GM21576 (cell line): ENCODE measurements at regions not wholly inside any gene's neighbourhood (a gene's known extent, or its start where the extent isn't known, plus 50 kb on each side); places are given as distances from the start of the nearest gene placed in this dataset.

ENCODE experiments used
- ATAC-seq: cut with Tn5 transposase; IDR thresholded peaks from one replicate; pipeline ENCODE4 v1.9.1; 2021; ENCODE audit warnings: mild to moderate bottlenecking, moderate library complexity; ENCODE audit not compliant: unreplicated experiment

DNA sequence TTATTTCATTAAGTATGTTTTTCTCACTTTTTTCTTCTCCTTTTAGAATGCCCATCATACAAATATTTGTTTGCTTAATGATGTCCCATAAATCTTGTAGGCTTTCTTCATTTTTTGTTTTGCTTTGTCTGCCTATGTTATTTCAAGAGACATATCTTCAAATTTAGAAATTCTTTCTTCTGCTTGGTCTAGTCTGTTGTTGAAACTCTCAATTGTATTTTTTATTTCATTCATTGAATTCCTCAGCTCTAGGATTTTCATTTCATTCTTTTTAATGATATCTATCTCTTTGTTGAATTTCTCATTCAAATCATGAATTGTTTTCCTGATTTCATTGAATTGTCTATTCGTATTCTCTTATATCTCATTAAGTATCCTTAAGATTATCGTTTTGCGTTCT lies 125.1 kb upstream of the VIPR2 start:
- ATAC-seq = no peak

DNA sequence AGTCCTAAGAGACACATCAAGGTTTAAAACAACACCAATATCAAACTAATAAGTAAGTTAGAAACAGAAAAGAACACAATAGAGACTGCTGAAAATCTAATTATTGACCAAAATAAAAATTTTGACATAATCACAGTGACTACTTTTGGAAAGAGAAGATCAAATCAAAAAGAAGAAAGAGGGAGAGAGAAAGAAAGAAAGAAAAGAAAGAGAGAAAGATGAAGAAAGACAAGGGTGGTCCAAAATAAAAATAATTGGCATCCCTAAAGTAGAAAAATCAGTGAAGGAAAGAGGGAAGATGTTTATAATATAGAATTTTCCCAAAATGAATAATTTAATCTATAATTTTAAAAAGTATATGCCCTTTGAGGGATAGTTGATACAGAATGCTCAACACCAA lies 118.8 kb upstream of the VIPR2 start:
- ATAC-seq = no peak

DNA sequence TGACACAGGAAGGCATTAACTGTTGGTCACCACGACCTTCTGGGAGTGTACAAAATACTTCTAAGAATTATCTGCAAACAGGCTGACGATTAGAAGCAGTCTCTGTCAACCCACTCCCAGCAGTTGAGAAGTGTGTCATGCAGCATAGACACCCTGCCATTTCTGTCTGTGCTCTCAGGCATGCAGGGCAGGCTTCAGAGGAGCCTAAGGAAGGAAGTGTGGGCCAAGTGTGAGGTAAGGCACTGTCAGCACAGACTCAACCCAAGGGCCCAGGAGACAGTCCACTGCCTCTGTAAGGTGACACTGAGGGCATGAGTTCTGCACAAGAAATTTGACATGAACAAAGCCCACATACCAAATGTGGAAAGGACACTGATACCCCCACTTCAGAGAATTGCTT lies 109.0 kb upstream of the VIPR2 start:
- ATAC-seq = no peak

DNA sequence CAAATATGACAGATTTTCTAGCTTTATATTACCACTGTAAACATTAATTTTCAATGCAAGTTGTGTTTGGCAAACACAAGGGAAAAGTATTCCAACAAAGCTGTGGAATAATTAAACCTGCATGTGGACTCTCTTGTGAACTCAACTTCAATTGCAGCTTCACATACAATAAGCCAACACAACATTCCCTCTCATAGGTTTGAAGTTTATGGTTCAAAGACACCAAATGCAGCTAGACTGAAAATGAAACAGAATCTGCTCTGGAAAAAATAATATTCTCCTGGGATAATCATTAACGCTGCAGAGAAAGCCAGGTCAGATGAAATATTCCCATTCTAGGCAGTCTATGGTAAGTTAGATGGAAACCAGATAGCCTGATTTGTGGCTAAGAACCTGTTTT lies 105.8 kb upstream of the VIPR2 start:
- ATAC-seq = no peak

DNA sequence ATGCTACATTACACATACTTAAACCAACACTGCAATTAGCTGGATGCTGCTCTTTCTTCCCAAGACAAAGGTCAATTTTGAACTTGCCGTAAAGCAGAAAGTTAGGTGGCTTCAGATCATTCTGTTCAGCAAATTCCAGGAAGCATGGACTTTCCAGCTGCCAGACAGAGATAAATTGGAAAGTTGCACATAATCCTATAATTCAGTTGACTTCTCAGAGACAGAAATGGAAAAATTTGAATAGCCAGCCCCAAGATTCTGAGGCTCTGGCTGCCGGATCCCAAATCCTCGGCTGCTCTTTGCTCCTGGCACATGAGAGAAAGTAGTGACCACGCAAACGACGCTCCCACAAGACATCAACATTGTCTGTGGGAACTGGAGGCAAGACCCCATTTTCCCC lies 105.0 kb upstream of the VIPR2 start:
- ATAC-seq = no peak

DNA sequence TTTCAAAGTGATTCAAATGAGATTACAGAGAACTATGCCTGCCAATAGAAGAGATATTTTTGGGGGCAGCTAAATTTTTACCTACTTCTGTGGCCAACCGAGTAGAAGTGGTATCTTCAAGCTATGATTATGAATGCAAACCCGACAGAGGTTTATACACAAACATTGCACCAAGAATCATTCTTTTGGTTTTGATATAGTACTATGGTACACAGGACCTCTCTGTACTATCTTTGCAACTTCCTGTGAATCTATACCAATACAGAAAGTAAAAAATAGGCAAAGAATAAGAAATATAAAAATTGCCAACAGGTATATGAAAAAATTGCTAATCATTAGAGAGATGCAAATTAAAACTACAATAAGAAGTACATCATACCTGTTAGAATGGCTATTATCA lies 103.2 kb upstream of the VIPR2 start:
- ATAC-seq = no peak

DNA sequence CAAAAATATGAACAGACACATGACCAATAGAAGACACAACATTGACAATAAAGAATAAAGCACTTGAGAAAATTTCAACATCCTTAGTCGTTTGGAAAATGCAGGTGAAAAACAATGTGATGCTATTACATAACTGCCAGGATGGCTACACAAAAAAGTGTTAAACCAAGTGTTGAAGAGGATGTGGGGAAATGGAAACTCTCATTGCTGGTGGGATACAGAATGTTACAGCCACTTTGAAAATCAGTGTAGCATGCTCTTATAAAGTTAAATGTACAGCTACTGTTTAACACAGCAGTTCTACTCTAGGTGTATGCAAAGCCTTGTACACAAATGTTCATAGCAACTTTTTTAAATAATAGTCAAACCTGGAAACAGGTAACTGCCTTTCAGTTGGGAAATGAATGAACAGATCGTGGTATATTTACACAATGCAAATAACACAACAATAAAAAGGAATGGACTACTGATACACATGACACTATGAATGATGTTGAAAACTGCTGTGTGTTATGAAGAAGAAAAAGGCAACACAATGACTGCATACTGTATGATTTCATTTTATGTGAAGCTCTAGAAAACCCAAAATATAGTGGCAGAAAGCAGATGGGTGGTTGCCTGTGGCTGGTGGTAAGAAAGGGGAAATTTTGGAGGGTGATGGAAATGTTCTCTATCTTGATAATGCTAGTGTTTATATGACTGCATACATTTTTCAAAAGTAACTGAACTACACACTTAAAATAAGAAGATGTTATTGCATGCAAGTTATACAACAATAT lies 102.2 kb upstream of the VIPR2 start:
- no peak for ATAC-seq

DNA sequence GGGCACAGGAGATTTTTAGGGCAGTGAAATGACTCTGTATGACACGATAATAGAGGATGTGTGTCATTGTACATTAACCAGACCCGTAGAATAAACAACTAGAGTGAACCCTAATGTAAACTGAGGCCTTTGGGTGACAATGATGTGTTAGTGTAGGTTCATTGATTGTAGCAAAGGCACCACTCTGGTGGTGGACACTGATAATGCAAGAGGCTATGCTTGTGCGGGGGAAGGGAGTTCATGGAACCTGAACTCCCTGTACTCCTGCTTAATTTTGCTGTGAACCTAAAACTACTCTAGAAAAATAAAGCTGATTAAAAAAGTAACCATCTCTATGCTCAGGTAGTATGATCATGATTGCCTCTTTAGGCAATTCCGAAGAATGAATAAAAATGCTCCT lies 96.3 kb upstream of the VIPR2 start:
- ATAC-seq = no peak

DNA sequence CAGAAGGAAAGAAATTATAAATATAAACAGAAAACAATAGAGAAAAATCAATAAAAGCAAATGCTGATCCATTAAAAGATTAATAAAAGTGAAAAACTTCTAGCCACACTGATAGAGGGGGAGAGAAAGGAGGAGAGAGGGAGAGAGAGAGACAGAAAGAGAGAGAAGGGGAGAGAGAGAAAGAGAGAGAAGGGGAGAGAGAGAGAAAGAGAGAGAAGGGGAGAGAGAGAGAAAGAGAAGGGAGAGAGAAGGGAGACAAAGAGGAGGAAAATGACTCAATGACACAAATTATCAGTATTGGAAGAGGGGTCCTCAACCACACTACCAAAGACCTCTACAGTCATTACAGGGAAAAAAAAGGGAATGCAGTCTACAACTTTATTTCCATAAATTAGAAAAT lies 94.4 kb upstream of the VIPR2 start:
- ATAC-seq = no peak

DNA sequence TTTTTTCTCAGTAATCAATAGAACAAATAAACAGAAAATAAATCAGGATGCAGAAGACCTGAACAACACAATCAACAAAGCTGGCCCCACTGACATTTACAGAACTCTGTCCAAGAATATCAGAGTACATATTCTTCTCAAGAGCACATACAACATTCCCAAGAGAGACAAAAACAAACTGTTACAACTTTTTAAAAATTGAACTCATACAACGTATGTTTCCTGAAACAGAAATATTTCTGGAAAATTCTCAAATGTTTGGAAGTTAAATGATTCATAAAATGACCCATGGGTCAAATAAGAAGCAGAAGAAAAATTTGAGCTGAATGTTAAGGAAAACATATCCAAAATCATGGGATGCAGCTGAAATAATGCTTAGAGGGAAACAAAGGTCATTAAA lies 93.9 kb upstream of the VIPR2 start:
- no peak for ATAC-seq

DNA sequence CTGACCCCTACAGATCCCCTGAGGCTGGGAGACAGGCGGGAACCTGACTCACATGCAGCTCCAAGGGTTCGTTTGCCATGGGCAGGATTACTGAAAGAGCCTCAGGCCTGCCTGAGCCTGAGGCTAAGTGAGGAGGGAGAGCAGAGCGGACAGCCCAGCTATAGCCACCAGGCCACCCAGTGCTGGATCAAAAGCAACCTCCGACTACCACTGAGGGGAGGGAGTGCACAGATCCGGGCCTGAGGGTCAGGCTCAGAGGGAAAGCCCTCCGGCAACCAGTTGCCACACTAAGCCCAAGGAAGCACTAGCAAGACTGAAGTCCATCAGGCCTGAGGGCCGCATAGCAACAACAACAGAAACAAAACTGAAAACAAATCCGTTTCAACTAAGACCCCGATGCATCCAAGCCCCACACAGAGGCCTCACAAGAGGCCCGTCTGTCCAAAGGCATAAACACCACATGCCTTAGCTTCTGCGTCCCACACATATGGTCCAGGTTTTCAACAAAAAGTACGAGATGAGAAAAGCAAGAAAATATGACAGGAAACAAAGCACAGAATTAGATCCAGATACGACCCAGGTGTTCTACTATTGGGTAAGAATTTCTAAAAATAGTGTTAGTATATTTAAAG lies 92.5 kb upstream of the VIPR2 start:
- no peak for ATAC-seq

DNA sequence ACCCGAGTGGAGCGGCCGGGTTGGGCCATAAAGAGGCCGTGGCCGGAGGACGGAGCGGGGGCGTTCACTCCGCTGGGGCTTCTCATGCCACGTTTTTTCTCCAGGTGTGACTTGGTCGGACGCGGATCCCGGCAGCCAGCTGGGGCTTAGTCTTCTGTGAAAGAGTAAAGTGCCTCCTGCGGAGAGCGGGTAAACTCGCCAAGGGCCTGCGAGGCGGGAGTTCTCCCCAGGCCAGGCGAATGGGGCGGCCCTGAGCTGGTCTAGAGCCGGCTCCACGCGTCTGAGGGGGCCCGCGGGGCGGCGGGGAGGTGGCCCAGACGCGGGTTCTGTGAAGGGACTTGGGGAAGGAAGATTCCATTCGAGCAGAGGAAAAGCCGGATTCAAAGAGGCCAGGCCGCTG lies 86.3 kb upstream of the VIPR2 start:
- ATAC-seq = no peak

DNA sequence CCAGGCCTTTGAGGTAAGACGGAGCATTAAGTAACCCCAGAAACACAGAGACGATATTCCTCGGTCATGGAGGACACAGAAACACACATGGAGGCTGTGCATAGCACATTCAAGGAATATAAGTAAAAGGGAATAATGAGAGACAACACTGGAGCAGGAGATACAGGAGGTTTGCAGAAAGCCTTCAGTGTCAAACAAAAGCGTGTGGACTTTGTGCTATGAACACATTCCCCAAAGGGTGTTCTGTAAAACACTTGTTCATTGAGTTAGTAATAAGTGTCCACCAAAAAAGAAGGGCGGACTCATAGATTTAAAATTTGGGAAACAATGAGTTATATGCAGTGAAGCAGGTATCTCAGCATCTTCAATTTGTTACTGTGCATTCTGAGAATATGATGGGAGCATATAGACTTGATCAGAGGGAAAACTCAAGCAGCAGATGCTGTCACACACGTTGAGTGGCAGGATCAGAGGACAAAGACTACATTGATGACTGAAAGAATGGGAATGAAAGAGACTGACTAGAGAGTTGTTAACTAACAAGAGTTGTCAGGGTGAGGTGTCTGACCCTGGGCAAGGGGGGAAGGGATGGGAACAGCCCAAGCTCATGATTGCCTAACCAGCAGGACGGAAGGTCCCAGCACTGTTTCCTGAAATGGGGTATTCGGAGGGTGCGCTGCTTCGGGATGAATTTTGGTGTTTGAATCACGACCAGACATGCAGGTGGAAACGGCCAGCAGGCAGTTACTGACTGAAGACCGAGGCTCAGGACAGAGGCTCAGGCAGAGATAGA lies 85.2 kb upstream of the VIPR2 start:
- no peak for ATAC-seq

DNA sequence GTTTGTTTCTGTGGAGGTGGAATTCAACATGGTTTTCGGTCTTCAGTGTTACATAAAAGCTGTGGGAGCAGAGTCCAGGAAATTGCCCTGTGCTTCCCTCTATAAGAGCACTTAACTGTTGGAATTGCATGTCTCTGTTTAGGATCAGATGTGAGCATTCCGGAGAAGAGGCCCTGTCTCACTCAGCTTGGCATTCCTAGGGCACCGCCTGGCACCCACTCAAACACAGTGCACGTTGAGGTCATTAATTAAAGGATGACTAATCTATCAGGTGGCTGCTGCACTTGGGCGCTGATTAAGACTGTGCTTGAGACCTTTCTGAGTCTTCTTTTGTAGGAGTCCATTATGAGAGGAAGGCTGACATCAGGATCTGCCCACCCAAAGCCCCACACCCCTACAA lies 82.8 kb upstream of the VIPR2 start:
- no peak for ATAC-seq

DNA sequence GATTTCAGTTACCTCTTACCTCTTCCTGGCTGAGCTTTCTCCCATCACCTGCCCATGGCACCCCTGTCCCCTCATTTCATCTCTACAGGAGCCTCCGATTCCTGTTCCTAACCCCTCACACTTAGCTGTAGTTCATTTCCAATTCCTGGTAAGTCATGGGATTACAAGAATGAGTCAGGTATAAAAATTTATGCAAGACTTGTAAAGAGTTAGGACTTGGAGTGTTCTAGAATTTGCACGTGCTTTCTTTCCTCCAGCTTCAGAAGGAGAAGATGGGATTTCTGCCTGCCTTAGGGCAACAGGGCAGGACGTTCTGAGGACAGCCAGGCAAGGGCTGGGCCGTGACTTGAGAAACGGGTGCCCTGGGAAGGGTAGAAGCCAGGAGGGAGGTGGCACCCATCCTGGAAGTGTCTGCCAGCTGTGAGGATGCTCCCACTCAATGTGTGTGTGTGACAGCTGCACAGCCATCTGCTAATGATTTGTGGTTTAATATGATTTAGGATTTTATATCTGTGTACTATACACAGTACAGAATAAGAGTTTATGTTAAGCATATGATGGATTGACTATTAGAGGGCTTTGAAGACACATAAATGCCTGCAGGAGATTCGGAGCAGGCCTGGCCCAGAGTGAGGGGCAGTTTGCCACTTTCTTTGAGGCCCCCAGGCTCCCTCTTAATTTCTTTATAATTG lies 81.5 kb upstream of the VIPR2 start:
- no peak for ATAC-seq

DNA sequence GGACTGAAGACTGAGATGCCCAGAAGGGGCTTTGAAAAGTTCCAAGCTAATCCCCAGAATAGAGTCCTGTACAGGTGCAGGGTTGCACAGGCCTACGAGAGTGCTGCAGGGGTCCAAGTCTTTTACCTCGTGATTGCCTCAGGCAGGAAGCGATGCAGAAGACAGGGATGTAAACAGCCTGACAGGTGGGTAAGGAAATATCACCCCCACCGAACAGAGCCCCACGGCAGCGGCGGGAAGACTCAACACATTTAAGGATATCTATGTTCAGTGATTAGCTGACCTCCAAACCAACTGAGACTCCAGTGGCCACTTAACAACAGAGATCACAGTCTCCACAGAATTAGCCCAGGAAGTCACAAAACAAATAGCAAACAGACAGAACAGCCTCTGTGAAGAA lies 73.9 kb upstream of the VIPR2 start:
- no peak for ATAC-seq

DNA sequence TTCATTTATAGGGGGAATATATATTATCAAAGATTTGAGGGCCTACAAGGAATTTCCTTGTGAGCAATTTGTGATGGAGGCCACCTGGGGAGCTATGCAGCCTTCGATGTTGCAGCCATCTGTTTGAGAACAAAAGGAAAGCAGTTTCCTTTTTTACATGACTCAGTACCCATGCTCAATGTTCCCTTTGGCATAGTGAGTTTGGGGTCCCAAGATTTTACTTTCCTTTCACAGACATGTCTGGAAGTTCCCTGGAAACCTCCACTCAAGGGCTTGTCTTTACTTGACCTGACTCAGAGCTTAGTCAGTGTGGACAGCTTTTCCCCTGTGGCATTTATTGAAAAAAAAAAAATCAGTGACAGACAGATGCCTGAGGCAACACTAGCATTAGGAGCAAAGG lies 73.5 kb upstream of the VIPR2 start:
- ATAC-seq = no peak

DNA sequence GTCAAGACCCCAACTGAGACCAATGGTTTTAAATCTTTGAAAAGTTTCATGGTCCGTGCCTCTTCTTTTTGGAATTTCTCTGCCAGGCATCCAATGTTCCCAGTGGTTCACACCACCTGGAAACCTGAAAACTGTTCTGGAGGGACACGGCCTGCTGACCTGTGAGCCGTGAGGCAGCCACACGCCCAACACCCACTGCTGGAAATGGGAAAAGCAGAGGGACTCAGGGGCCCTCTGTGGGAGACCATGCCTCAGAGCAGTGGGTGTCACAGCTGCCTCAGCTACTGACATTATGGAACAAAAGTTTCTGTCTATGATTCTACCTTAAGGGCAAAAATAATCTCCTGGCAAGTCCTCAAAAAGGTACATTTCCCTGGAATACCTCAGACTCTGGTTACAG lies 70.4 kb upstream of the VIPR2 start:
- no peak for ATAC-seq

DNA sequence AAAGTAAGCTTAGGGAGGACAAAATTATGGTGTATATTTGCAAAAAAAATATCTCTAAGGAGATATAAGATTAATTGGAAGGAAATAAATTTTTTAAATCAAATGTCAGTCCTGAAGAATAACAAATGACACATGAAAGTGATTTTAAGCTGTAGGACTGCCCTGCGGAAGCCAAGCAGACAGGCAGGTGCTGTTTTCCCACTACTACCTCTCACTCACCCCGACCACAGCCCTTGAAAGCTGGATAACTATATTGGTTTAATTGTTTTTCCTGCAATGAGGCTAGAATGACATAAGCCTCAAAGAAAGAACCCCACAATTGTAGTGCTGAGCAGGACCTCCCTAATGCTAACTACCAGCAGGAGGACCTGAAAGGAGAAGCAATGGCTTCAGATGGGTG lies 68.6 kb upstream of the VIPR2 start:
- ATAC-seq = no peak

DNA sequence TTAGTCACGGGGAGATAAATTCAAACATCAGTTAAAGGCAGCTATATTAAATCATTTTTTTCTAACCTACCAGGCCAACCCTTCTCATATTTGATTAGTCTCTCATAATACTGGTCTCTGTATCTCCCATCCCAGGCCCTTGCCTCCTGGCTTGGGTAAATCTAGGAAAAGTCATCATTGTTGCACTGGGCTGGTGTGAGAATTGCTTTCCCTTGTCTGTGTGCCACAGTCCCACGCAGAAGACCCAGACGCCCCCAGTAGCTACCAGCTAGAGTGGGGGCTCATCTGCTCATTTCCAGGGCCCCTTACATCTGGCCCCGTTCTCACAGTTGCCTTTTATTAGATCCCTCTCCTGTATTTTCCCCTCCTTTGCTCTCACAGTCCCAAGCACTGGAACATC lies 67.6 kb upstream of the VIPR2 start:
- ATAC-seq = no peak

DNA sequence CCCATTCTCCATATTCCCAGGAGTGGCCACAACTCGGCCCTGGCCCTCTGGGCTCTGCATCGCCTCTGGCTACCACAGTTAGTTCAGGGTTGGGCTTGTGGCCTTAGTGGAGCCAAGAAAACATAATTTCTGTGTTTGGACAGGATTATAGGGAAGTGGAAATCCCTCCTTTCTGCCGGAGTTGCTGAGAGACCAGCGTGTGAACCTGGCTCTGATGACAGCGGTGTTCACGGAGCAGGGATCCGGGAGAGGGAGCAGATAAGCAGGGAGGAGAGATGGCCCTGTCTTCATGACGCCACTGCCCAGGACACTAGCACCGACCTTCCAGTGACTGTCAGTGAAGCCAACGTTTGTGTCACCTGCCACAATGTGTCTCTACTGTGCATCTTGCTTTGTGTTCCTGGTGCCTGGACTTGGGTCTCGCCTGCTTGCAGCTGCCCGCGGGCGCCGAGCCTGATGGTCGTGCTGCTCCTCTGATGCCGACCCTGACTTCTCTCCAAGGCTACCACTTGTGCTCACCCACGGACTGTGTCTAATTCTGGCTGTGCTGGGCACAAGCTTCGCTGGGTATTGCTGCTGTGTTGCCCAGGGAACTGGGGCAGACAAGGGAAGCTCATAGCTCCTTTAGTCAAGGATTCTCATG lies 67.0 kb upstream of the VIPR2 start:
- no peak for ATAC-seq
